ENCODE measurements at regions not wholly inside any gene's neighbourhood (a gene's known extent, or its start where the extent isn't known, plus 50 kb on each side); places are given as distances from the start of the nearest gene placed in this dataset.

DNA sequence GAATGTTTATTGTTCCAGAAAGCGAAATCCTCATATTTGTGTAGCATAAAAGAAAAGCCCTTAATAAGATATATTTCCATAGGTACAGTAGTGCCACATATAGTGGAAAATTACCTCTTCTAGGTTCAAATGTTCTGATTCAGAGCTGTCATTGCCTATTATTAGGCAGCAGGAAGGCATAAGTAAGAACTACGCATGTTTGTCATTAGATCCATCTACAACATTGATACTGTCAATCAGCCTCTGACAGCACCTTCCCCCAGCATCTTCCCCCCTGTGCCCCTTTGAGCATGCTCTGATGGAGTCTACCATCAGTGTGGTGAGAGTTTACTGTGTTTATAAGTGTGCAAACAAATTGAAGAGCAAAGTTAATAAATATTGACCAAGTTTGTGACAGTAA, 816.1 kb downstream of the TLE4 start:
- no peak for TF ChIP-seq TAF1 (IDR thresholded peaks at IDR 0.05; ENCODE audit: borderline replicate concordance, insufficient read depth, low read length)
- TF ChIP-seq, protein P1, sequence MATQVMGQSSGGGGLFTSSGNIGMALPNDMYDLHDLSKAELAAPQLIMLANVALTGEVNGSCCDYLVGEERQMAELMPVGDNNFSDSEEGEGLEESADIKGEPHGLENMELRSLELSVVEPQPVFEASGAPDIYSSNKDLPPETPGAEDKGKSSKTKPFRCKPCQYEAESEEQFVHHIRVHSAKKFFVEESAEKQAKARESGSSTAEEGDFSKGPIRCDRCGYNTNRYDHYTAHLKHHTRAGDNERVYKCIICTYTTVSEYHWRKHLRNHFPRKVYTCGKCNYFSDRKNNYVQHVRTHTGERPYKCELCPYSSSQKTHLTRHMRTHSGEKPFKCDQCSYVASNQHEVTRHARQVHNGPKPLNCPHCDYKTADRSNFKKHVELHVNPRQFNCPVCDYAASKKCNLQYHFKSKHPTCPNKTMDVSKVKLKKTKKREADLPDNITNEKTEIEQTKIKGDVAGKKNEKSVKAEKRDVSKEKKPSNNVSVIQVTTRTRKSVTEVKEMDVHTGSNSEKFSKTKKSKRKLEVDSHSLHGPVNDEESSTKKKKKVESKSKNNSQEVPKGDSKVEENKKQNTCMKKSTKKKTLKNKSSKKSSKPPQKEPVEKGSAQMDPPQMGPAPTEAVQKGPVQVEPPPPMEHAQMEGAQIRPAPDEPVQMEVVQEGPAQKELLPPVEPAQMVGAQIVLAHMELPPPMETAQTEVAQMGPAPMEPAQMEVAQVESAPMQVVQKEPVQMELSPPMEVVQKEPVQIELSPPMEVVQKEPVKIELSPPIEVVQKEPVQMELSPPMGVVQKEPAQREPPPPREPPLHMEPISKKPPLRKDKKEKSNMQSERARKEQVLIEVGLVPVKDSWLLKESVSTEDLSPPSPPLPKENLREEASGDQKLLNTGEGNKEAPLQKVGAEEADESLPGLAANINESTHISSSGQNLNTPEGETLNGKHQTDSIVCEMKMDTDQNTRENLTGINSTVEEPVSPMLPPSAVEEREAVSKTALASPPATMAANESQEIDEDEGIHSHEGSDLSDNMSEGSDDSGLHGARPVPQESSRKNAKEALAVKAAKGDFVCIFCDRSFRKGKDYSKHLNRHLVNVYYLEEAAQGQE (IDR thresholded peaks at IDR 0.05; ENCODE audit: insufficient read depth in 1 of 2, low read depth in 2 of 2, low read length in 2 of 2), result no peak
